ENCODE measurements at regions not wholly inside any gene's neighbourhood (a gene's known extent, or its start where the extent isn't known, plus 50 kb on each side); places are given as distances from the start of the nearest gene placed in this dataset.
"Not testable (repeated sequence)": the region's sequence is repeated elsewhere in the genome, so short reads cannot be mapped to it uniquely, and the experiment has no call there.

DNA sequence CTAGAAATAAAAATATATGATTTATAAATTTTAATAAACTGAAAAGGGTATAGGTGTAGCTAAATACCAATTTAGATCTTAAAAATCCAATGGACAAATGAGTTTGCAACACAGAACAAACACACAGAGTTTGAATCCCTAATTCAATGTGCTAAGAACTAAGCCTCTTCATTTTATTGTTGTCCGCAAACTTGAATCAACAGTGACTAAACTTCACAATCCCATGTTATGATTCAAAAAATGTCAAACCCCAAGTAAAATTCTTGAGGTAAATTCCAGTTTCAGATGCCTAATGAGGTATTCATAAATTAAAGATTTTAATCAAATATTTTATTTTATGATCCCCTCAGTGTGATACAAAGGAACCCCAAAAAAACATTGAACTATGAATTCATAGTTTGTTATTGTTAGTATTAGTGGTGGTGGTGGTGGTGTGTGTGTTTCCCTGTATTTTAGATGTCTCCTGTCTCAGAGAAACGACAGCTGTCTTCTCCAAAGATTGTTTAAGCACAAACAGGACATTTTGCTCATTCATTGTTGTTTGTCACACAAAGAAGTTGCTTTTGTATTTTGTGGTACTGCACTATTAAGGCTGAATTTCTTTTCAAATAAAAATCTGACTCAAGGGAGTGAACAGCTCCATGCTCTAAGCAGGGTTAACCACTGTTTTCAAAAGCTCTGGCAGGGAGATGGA, 259.8 kb downstream of the OSR1 start:
- H3K36me3 ChIP-seq (ENCODE audit: control insufficient read depth, insufficient read depth, low read length) = no peaks in the 10 kb centered on the region
- no peaks in the 10 kb centered on the region for H3K27me3 ChIP-seq (ENCODE audit: control insufficient read depth, insufficient read depth, low read length)
- CTCF ChIA-PET = no interaction called here
- no peak for DNase-seq (ENCODE audit: low read depth)
- H3K4me3 ChIP-seq (ENCODE audit: low read depth, low read length) = no peak overlapping the region
- POLR2A ChIA-PET = no interaction called here
- TF ChIP-seq, protein P1, sequence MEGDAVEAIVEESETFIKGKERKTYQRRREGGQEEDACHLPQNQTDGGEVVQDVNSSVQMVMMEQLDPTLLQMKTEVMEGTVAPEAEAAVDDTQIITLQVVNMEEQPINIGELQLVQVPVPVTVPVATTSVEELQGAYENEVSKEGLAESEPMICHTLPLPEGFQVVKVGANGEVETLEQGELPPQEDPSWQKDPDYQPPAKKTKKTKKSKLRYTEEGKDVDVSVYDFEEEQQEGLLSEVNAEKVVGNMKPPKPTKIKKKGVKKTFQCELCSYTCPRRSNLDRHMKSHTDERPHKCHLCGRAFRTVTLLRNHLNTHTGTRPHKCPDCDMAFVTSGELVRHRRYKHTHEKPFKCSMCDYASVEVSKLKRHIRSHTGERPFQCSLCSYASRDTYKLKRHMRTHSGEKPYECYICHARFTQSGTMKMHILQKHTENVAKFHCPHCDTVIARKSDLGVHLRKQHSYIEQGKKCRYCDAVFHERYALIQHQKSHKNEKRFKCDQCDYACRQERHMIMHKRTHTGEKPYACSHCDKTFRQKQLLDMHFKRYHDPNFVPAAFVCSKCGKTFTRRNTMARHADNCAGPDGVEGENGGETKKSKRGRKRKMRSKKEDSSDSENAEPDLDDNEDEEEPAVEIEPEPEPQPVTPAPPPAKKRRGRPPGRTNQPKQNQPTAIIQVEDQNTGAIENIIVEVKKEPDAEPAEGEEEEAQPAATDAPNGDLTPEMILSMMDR (IDR thresholded peaks at IDR 0.05; ENCODE audit: insufficient read depth, low read depth, low read length) = no peak

DNA sequence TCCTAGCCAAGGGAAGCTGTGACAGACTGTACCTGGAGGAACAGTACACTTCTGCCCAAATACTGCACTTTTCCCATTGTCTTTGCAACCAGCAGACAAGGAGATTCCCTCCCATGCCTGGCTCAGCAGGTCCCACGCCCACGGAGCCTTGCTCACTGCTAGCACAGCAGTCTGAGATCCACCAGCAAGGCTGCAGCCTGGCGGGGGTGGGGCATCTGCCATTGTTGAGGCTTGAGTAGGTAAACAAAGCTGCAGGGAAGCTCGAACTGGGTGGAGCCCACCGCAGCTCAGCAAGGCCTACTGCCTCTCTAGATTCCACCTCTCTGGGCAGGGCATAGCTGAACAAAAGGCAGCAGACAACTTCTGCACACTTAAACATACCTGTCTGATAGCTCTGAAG, 268.9 kb downstream of the OSR1 start:
- DNase-seq (ENCODE audit: low read depth); POLR2A ChIA-PET; H3K4me3 ChIP-seq (ENCODE audit: low read depth, low read length); H3K36me3 ChIP-seq (ENCODE audit: control insufficient read depth, insufficient read depth, low read length); H3K27me3 ChIP-seq (ENCODE audit: control insufficient read depth, insufficient read depth, low read length): not testable (repeated sequence)
- CTCF ChIA-PET = interaction anchor here (0.7 kb wide), 1 partner anchor 13 kb away, joined by 3 read pairs; no protein-coding TSS in a partner anchor

DNA sequence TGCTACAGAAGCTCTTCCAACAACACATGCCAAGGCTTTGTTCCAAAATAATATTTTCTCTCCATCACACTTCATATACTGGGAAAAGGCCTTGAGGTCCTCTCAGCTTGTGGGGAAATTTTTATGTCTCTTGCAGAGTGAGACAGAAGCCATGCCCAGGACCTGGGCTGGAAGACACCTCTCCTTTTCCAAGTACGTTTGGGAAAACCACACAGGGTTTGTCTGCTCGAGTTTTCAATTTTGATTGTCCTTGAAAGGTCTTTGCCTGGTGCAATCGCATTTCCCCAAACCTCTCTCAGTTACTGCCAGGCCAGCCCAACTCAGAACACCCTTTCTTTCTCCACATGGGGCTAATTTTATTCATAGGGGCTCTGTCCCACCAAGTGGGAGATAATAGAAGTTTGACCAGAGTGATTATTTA, 272.2 kb downstream of the OSR1 start:
- TF ChIP-seq, protein P1 (IDR thresholded peaks at IDR 0.05; ENCODE audit: insufficient read depth, low read depth, low read length) = no peak
- CTCF ChIA-PET = no interaction called here
- no peaks in the 10 kb centered on the region for H3K27me3 ChIP-seq (ENCODE audit: control insufficient read depth, insufficient read depth, low read length)
- no peak for DNase-seq (ENCODE audit: low read depth)
- H3K36me3 ChIP-seq (ENCODE audit: control insufficient read depth, insufficient read depth, low read length) = no peaks in the 10 kb centered on the region
- POLR2A ChIA-PET = no interaction called here
- no peak overlapping the region for H3K4me3 ChIP-seq (ENCODE audit: low read depth, low read length)

DNA sequence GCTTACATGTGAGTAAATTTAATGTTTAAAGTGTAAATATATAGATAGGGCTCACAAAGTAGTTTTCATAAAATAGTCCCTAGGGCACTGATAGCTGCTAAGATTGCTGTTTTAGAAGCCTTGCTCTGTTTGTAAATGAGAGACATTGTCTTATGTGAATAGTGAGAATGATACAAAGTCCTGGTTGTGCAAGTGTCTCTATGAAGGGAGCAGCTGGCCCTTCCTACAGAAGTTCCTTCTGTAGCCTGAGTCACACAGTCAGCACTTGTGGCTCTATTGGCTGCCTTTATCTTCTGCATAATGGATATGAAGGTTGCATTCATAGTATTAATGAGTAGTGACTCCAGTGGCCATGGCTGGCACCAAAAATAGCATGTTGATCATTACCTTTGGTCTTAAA, 279.7 kb downstream of the OSR1 start:
- H3K4me3 ChIP-seq (ENCODE audit: low read depth, low read length) = no peak overlapping the region
- DNase-seq (ENCODE audit: low read depth) = no peak
- CTCF ChIA-PET = interaction anchor here (1.0 kb wide), 1 partner anchor 12 kb away, joined by 4 read pairs; no protein-coding TSS in a partner anchor
- H3K36me3 ChIP-seq (ENCODE audit: control insufficient read depth, insufficient read depth, low read length) = no peaks in the 10 kb centered on the region
- TF ChIP-seq, protein P1 (IDR thresholded peaks at IDR 0.05; ENCODE audit: insufficient read depth, low read depth, low read length) = no peak
- H3K27me3 ChIP-seq (ENCODE audit: control insufficient read depth, insufficient read depth, low read length) = no peaks in the 10 kb centered on the region
- POLR2A ChIA-PET = no interaction called here

DNA sequence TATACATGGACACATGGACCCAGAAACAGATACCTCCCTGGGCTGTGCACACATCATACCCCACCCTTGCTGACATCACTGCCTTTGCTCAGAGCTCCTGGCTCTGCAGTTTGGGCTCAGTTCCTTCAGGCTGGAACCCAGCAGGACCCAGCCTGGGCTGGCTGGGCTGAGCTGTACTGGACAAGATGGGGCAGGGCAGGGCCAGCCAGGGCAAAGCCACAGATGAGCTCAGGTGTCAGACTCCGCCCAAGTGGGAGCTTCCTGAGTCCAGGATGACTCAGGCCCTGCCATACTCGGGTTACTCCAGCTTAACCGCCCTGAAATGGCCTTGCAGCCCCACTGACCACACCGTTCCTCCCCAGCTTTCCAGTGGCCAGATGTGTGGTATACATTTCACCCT, 284.9 kb downstream of the OSR1 start:
- ChIA-PET CTCF (no interaction called here), POLR2A (no interaction called here)
- DNase-seq (ENCODE audit: low read depth) = peak; percentile 3
- Histone ChIP-seq H3K27me3 (ENCODE audit: control insufficient read depth, insufficient read depth, low read length) (no peaks in the 10 kb centered on the region), H3K4me3 (ENCODE audit: low read depth, low read length) (no peak overlapping the region), H3K36me3 (ENCODE audit: control insufficient read depth, insufficient read depth, low read length) (no peaks in the 10 kb centered on the region)
- TF ChIP-seq, protein P1 (IDR thresholded peaks at IDR 0.05; ENCODE audit: insufficient read depth, low read depth, low read length) = no peak

DNA sequence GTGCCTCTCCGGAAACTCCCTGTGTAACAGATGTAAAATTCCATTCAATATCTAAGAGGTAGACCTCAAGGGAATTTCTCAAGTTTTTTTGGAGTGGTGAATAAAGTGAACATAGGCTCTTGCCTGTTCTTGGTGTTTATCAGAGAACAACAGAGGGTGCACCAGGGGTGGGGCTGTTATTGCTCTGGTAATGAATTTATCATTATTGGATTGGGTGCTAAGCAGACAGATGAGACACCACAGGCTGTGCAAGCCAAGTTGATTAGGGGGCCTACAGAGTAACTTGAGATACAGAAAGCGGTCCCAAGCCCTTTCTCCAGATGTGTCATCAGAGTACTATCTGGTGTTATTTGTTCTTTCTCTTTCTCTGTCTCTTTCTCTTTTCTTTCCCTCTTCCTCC, 286.3 kb downstream of the OSR1 start:
- Histone ChIP-seq H3K4me3 (ENCODE audit: low read depth, low read length) (no peak overlapping the region), H3K36me3 (ENCODE audit: control insufficient read depth, insufficient read depth, low read length) (no peaks in the 10 kb centered on the region), H3K27me3 (ENCODE audit: control insufficient read depth, insufficient read depth, low read length) (no peaks in the 10 kb centered on the region)
- TF ChIP-seq, protein P1 (IDR thresholded peaks at IDR 0.05; ENCODE audit: insufficient read depth, low read depth, low read length) = no peak
- POLR2A ChIA-PET = no interaction called here
- no peak for DNase-seq (ENCODE audit: low read depth)
- CTCF ChIA-PET = no interaction called here

Measured in BJ (cell line).